Esophagus muscularis mucosa (tissue), 4 donors: ENCODE measurements at regions not wholly inside any gene's neighbourhood (a gene's known extent, or its start where the extent isn't known, plus 50 kb on each side); places are given as distances from the start of the nearest gene placed in this dataset.

Experiments used
- CTCF ChIP-seq, 3 experiments: fragments of 200-600 bp in 2 of 3; fragments of 450-650 bp in 1 of 3; sonication (generic) in 2 of 3; IDR thresholded peaks; one replicate each; pipeline ENCODE4 v1.5.1; 2017 to 2019; ENCODE audit warnings: antibody characterized with exemption in 3 of 3, mild to moderate bottlenecking in 2 of 3, moderate library complexity in 1 of 3
- EP300 ChIP-seq: sonication (generic); formaldehyde crosslinking; IDR thresholded peaks from one replicate; pipeline ENCODE4 v1.6.1; 2017; ENCODE audit warnings: antibody characterized with exemption
- POLR2A ChIP-seq: fragments of 450-650 bp; IDR thresholded peaks from one replicate; pipeline ENCODE4 v1.6.1; 2017; ENCODE audit warnings: antibody characterized with exemption, moderate library complexity, mild to moderate bottlenecking, low read depth
- POLR2AphosphoS5 ChIP-seq, 2 donors: sonication (generic); formaldehyde crosslinking; IDR thresholded peaks; one replicate each; pipeline ENCODE4 v1.6.1; 2017; ENCODE audit warnings: antibody characterized with exemption in 2 of 2

- TF ChIP-seq CTCF (IDR thresholded peaks at IDR 0.05) (no peak), EP300 (no peak), POLR2AphosphoS5 (IDR thresholded peaks at IDR 0.05) (no peak), POLR2A (no peak)
Observed at GRCh38 chr14:76971549-76971948, 57.0 kb downstream of the IRF2BPL start.
